ENCODE measurements at regions not wholly inside any gene's neighbourhood (a gene's known extent, or its start where the extent isn't known, plus 50 kb on each side); places are given as distances from the start of the nearest gene placed in this dataset.
A peak's percentile ranks its signal among the peaks of the same experiment; 100 is the strongest.

- DNase-seq: no peak
These were observed 434.7 kb downstream of the GRIA2 start for GRCh38 chr4:157655096-157655809.

- DNase-seq: no peak
These were observed 422.7 kb downstream of the GRIA2 start for GRCh38 chr4:157643257-157643656.

- DNase-seq: no peak
These were observed 413.5 kb downstream of the GRIA2 start for GRCh38 chr4:157634057-157634456.

- DNase-seq: no peak
These were observed 396.4 kb downstream of the GRIA2 start for GRCh38 chr4:157616741-157617472.

- no peak for DNase-seq
These were observed 387.5 kb downstream of the GRIA2 start for GRCh38 chr4:157607996-157608395.

GRCh38 chr4:157600583-157600982 is 380.1 kb downstream of the GRIA2 start:
- DNase-seq: no peak

GRCh38 chr4:157591245-157591644 is 370.7 kb downstream of the GRIA2 start:
- DNase-seq: no peak

GRCh38 chr4:157590679-157591078 is 370.2 kb downstream of the GRIA2 start:
- DNase-seq: no peak

- no peak for DNase-seq
These were observed 367.3 kb downstream of the GRIA2 start for GRCh38 chr4:157587681-157588423.

- DNase-seq: no peak
These were observed 361.6 kb downstream of the GRIA2 start for GRCh38 chr4:157582141-157582540.

GRCh38 chr4:157576671-157577217 is 356.2 kb downstream of the GRIA2 start:
- DNase-seq: no peak

- DNase-seq: no peak
These were observed 354.8 kb downstream of the GRIA2 start for GRCh38 chr4:157575339-157575738.

GRCh38 chr4:157574606-157575005 is 354.1 kb downstream of the GRIA2 start:
- no peak for DNase-seq

GRCh38 chr4:157572951-157573350 is 352.4 kb downstream of the GRIA2 start:
- no peak for DNase-seq

GRCh38 chr4:157572284-157572683 is 351.8 kb downstream of the GRIA2 start:
- DNase-seq: no peak

- DNase-seq: no peak
These were observed 344.2 kb downstream of the GRIA2 start for GRCh38 chr4:157564771-157565170.

GRCh38 chr4:157564218-157564617 is 343.7 kb downstream of the GRIA2 start:
- DNase-seq: no peak

GRCh38 chr4:157558016-157558415 is 337.5 kb downstream of the GRIA2 start:
- no peak for DNase-seq

GRCh38 chr4:157550028-157550427 is 329.5 kb downstream of the GRIA2 start:
- DNase-seq: no peak

- no peak for DNase-seq
These were observed 307.4 kb downstream of the GRIA2 start for GRCh38 chr4:157527954-157528353.

- peak; percentile 1 for DNase-seq
These were observed 301.4 kb downstream of the GRIA2 start for GRCh38 chr4:157521906-157522305.

GRCh38 chr4:157514711-157515110 is 294.2 kb downstream of the GRIA2 start:
- no peak for DNase-seq

- no peak for DNase-seq
These were observed 288.8 kb downstream of the GRIA2 start for GRCh38 chr4:157509341-157509740.

All from fibroblast of skin of abdomen (primary cell).